Epithelial cell of esophagus (primary cell): ENCODE measurements at regions not wholly inside any gene's neighbourhood (a gene's known extent, or its start where the extent isn't known, plus 50 kb on each side); places are given as distances from the start of the nearest gene placed in this dataset.

Source experiments
- DNase-seq: peaks from one replicate; pipeline ENCODE4 v3.0.0; 2010; ENCODE audit warnings: low read depth
- H3K4me3 ChIP-seq: 2 replicates; pipeline ENCODE4 v1.5.1; 2011; ENCODE audit warnings: mild to moderate bottlenecking, low read length, control low read depth
- CTCF ChIP-seq: IDR thresholded peaks from 2 replicates; pipeline ENCODE4 v1.5.1; 2011; ENCODE audit warnings: low read depth, mild to moderate bottlenecking, low read length, control low read depth, inconsistent platforms; ENCODE audit not compliant: insufficient read depth; ENCODE audit errors: missing control alignments

GRCh38 chr11:81874635-81875034 lies 859.0 kb downstream of the FAM181B start:
- no peak for TF ChIP-seq CTCF
- DNase-seq = no peak
- no peak overlapping the region for H3K4me3 ChIP-seq

- H3K4me3 ChIP-seq = no peak overlapping the region
- DNase-seq = peak; percentile 74
- no peak for TF ChIP-seq CTCF
Observed at GRCh38 chr11:81870815-81871214, 862.8 kb downstream of the FAM181B start.

GRCh38 chr11:81870066-81870412 lies 863.6 kb downstream of the FAM181B start:
- TF ChIP-seq CTCF = no peak

GRCh38 chr11:81869351-81870065 lies 864.2 kb downstream of the FAM181B start:
- no peak overlapping the region for H3K4me3 ChIP-seq
- TF ChIP-seq CTCF = no peak
- peak; percentile 60 for DNase-seq

More at GRCh38 chr11:81870066-81870412, 863.6 kb downstream of the FAM181B start:
- no peak overlapping the region for H3K4me3 ChIP-seq
- no peak for DNase-seq

- no peak for DNase-seq
- no peak for TF ChIP-seq CTCF
Observed at GRCh38 chr11:81866896-81867295, 866.8 kb downstream of the FAM181B start.

GRCh38 chr11:81857386-81857785 lies 876.3 kb downstream of the FAM181B start:
- no peak for TF ChIP-seq CTCF
- no peak overlapping the region for H3K4me3 ChIP-seq
- DNase-seq = no peak

More at GRCh38 chr11:81866896-81867295, 866.8 kb downstream of the FAM181B start:
- H3K4me3 ChIP-seq = no peak overlapping the region

GRCh38 chr11:81853791-81854190 lies 879.9 kb downstream of the FAM181B start:
- TF ChIP-seq CTCF = no peak
- DNase-seq = no peak
- H3K4me3 ChIP-seq = no peak overlapping the region
